Glomerular endothelial cell (primary cell): ENCODE measurements at regions not wholly inside any gene's neighbourhood (a gene's known extent, or its start where the extent isn't known, plus 50 kb on each side); places are given as distances from the start of the nearest gene placed in this dataset.
"Not testable (repeated sequence)": the region's sequence is repeated elsewhere in the genome, so short reads cannot be mapped to it uniquely, and the experiment has no call there.

Experiments used
- DNase-seq: peaks from one replicate; pipeline ENCODE4 v3.0.0-alpha.2; 2011; ENCODE audit warnings: low read depth, low spot score; ENCODE audit errors: extremely low read depth

- not testable (repeated sequence) for DNase-seq
Observed at GRCh38 chr1:73667959-73668358, 530.0 kb downstream of the LRRIQ3 start.

DNA sequence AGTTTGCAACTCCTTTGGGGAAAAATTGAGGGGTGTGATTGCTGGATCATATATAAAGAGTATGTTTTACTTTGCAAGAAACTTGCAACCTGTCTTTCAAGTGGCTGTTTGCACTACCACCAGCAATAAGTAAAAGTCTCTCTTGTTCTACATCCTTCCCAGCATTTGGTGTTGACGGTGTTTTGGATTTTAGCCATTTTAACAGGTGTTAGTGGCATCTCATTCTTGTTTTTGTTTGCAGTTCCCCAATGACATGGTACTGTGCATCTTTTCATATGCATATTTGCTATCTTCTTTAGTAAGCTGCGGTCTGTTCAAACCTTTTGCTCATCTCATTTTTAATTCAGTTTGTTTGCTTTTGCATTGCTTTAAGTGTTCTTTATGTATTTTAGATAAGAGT is 535.5 kb downstream of the LRRIQ3 start:
- no peak for DNase-seq

- no peak for DNase-seq
Observed at GRCh38 chr1:73659136-73659535, 538.8 kb downstream of the LRRIQ3 start.

DNA sequence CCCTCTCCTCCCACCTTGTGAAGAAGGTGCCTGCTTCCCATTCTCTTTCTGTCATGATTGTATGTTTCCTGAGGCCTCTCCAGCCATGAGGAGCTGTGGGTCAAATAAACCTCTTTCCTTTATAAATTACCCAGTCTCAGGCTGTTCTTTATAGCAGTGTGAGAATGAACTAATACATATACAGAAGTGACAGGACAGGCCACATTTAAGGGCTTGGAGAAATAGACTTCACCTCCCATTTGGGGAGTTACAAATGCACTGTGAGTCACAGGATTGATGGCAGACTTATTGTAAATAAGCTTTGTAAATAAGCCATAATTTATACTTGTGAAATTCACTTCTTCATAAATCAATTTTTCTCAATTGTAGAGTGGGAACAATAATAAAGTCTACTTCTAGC is 543.3 kb downstream of the LRRIQ3 start:
- no peak for DNase-seq

DNA sequence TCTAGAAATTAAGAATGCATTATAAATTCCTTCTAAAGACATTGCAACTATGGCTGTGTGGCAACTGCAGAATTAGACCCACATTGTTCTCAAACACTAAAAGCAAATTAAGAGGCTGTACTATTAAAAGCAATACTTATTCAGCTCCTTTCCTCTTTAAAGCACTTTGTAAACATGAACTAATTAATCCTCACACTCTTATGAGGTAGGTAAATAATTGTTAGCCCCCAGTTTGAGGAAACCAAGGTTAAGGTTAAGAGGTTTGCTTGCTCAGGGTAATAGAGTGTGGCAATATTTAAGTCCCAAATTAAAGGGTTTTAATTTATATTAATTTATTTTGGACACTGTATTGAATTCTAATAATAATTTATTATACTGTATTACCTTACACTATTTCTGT is 553.8 kb downstream of the LRRIQ3 start:
- no peak for DNase-seq

- DNase-seq, result no peak
Observed at GRCh38 chr1:73639494-73639893, 558.5 kb downstream of the LRRIQ3 start.

- no peak for DNase-seq
Observed at GRCh38 chr1:73637264-73637663, 560.7 kb downstream of the LRRIQ3 start.

DNA sequence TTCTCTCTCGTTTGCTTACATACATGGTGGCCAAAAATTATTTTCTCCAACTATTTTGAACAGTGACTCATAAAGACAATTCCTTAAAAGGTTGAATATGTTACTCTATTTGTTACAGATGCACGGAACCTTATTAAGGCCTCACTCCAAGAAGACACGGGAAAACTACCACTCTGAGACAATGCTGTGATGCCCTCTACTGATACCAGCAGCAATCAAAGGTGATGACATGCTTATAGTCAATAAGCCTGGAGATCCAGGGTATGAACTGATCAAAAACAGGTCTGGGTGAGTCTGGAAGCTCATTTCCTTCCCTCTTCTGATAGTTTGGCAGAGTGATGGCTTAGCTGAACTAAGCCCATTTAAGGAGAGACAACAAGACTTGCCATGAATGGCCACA is 563.0 kb downstream of the LRRIQ3 start:
- no peak for DNase-seq

DNA sequence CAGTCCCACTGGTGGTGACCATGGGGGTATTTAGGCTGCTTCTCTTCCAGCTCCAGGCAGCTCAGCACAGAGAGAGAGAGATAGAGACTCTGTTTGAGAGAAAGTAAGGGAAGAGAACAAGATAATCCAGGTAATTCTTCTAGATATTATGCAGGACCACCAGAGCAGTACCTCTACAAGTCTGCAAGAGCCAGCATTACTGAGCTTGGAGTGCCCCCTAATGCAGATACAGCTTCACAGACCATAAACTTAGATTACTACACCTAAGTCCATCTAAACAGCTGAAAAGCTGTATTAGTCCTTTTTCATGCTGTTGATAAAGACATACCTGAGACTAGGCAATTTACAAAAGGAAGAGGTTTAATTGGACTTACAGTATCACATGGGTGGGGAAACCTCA is 570.3 kb downstream of the LRRIQ3 start:
- no peak for DNase-seq

DNA sequence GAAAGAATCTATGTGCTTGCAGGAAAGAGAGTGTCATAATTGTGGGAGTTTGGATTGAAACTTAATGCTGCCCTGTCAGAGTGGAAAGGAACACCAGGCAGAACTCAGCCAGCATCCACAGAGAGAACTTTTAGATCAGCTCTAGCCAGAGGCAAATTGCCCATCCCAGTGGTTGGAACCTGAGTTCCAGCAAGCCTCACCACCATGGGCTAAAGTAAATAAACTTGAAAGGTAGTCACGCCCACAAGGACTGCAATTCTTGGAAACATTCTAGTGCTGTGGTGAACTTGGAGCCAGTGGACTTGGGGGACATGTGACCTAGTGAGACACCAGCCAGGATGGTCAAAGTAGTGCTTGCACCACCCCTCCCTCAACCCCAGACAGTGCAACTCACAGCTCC is 571.6 kb downstream of the LRRIQ3 start:
- DNase-seq, result no peak

DNA sequence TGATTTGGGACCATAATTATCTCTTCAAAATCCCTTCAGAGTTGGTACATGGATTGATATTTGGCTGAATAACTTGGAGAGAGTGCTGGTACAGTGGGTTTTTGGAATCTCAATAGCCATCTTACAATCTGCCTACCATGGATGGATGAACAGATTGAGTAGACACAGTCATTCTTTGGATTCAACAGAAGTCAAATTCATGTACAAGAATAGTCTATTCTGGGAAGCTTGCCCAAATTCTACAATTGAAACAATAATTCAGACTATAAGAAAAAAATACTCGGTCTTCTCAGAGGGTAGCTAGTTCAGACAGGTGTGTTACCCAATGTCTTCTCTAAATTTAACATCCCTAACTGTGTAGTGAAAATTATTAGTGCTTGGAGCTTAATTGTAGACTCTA is 574.0 kb downstream of the LRRIQ3 start:
- DNase-seq, result no peak

- DNase-seq, result no peak
Observed at GRCh38 chr1:73617145-73617544, 580.8 kb downstream of the LRRIQ3 start.

- DNase-seq, result no peak
Observed at GRCh38 chr1:73611681-73612080, 586.3 kb downstream of the LRRIQ3 start.

- DNase-seq, result no peak
Observed at GRCh38 chr1:73604739-73605138, 593.2 kb downstream of the LRRIQ3 start.

DNA sequence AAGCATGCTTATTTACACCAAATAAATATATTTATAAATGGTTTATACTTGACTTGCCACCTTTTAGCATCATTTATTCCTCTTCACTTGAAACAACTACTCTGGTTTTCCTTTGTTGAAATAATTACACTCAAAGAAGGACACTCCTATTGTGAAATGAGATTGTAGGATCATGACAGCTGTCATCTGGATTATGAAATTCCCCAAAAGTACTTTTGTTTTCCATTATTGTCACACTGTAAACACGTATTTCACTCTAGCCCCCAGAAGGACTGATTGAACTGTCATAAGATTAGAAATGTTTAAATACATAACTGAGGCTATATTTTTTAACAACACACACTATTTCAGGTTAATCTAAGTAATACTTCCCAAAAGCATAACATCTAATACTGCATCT is 593.8 kb downstream of the LRRIQ3 start:
- DNase-seq, result no peak

DNA sequence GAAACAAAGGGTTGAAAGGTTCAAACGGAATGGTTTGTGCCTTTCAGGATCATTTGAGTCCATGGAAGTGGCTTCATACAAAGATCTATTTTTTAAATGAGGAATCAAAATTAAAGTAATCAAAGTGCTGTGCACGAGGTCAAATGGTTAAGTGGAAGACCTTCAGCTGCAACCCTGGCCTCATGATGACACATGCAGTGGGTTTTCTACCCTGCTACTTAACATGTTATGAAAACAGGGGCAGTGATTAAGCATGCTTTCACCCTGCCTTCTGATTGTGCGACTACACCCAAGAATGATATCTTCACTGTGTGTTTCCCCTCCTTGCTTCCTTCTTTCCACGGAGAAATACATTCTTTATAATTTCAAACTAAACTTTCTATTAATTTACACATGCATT is 604.2 kb downstream of the LRRIQ3 start:
- no peak for DNase-seq

DNA sequence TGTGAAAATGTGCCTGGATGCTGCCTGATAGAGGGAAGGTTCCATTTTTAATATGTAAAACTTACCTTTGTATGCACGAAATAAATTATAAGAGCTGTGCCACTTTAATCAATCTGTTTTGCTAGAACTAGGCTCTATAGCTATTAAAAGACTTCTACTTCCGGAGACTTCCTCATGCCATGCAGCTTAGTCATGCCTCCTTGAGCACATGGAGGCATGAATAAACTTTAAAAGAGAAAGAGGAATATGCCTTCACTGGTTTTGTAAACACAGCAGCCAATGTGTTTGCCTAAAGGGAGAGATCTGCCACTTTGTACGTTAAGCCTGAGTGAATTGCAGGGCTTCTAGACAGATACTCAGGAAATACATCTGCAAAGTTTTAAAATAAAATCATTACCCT is 604.6 kb downstream of the LRRIQ3 start:
- no peak for DNase-seq

DNA sequence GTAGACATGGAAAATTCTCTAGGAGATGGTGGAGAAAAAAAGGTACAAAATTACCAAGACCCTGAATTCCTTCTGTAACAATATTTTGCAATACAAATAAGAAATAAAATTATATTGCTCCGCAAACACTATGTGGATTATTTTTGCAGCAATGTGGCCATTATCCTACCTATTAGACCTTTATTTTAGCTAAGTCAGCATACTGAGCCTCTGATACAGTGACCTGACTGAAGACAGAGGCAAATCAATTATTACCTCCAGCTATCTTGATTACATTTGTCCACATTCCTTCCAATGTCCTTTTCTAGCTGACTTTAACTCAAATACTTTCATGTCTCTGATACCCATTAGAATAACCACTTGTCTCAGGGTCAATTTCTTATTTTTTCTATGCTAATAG is 610.9 kb downstream of the LRRIQ3 start:
- DNase-seq, result no peak

GRCh38 chr1:73577206-73577605 is 620.8 kb downstream of the LRRIQ3 start:
- no peak for DNase-seq

DNA sequence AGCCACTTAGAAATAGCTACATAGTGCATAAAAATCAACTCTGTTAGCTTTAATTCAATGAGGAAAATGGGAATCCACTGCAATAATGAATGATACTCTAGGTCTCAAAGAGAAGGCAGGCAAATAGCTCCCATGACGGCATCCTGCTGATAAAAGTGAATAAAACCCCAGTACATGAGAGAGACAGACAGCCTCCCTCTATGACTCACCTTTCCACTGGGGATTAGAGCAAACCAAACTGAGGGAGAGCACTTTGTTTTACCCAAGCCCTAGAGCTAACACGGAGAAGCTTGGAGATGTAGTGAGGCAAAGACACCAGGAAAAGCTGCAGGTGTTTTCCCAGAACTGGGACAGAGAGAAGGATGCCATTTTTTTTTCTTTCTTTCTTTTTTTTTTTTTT is 621.9 kb downstream of the LRRIQ3 start:
- no peak for DNase-seq

DNA sequence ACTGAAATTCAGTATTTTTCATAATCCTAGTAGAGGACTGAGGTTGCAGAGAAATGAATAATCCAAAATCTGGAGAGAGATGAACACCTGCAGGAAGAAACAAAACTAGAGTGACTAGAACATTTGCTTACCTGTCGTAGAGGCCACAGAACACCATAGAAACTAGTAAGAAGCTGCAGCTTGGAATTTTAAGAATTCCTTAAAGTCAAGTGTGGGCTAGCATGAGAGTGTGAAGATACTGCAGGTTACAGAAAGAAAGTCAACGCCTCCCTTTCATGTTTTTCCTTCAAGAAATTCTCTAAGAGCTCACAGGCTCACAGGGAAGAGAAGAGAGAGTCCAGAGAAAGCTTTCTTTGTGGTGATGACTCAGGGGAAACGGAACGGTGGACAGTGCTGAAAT is 633.7 kb downstream of the LRRIQ3 start:
- DNase-seq, result no peak

- DNase-seq, result no peak
Observed at GRCh38 chr1:73556270-73556669, 641.7 kb downstream of the LRRIQ3 start.

- no peak for DNase-seq
Observed at GRCh38 chr1:73537400-73537799, 660.6 kb downstream of the LRRIQ3 start.
